Head of caudate nucleus (tissue), 42 donors: ENCODE measurements at regions not wholly inside any gene's neighbourhood (a gene's known extent, or its start where the extent isn't known, plus 50 kb on each side); places are given as distances from the start of the nearest gene placed in this dataset.
A peak's percentile ranks its signal among the peaks of the same experiment; 100 is the strongest.

ENCODE experiments used
- DNase-seq, 42 donors: peaks; one replicate each; pipeline versions ENCODE4 v3.0.0 to v3.0.0-alpha.2; 2020 to 2021; ENCODE audit warnings: mixed read lengths in 7 of 42
- intact Hi-C: fragments of 100-400 bp; cut with DNase I; formaldehyde crosslinking; loops from one replicate; pipeline ENCODE4 v1.15.0; 2022

GRCh38 chr14:28077021-28077420, 689.6 kb upstream of the FOXG1 start:
- intact Hi-C loops: no loop called here
- DNase-seq: no peak

- DNase-seq: no peak
- intact Hi-C loops: no loop called here
These were observed 683.2 kb upstream of the FOXG1 start for GRCh38 chr14:28083389-28083788.

GRCh38 chr14:28088125-28088524, 678.5 kb upstream of the FOXG1 start:
- no peak for DNase-seq
- intact Hi-C loops: no loop called here

GRCh38 chr14:28097585-28097984, 669.0 kb upstream of the FOXG1 start:
- DNase-seq: no peak
- intact Hi-C loops: no loop called here

DNA sequence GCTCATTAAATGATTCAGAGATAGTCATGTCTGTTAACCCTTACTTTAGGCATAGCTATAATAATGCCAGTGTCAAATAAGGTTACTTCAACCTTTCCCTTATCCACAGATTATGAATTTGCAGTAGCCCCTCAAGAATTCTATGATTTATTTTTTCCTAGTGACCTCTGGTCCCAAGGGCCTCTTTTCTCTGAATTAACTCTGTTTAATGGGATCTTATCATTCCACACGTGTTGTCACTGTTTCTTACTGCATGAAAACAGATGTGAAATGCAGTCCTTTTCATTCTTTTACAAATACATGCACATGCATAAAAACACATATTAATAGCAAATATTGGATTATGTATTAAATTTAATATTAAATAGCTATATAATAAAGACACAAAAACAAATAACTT, 667.7 kb upstream of the FOXG1 start:
- DNase-seq: no peak
- intact Hi-C loops: no loop called here

DNA sequence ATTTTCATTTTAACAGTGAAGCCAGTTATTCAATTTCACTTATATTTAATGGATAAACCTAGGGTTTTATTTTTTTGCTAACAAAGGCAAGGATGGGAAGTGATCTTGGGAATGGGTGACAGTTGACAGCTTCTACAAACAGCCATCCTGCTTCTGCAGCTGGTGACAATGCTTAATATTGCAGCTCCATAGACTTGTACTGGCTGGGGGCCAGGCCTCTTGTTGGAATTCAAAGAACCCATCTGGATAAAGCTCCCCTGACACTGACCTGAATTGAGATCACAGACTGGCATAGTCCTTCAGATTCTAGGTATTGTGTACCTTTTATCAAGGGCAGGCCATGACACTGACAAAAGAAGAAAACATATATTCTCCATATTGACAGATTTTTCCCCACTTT, 664.6 kb upstream of the FOXG1 start:
- intact Hi-C loops: no loop called here
- peak in 26 of 42 donors; percentile 5 to 58 (median 17) for DNase-seq

DNA sequence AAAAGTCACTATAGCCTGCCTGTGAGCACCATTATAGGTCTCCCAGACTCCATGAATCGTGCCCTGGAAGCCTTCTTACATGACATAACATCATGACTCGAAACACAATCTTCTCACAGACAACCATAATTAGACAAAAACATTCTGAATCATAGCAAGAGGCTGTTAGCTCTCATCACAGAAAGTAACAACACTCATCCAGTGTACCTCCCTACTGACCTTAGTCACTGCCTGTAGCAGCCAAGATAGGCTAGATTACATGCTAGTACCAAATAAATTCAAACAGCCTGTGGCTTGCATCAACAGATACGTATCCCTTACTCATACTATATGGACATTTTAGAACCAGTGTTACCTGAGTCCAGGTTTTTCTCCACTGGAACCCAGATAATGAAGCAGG, 663.8 kb upstream of the FOXG1 start:
- DNase-seq: no peak
- intact Hi-C loops: no loop called here

- DNase-seq: no peak
These were observed 653.3 kb upstream of the FOXG1 start for GRCh38 chr14:28113311-28113710.

DNA sequence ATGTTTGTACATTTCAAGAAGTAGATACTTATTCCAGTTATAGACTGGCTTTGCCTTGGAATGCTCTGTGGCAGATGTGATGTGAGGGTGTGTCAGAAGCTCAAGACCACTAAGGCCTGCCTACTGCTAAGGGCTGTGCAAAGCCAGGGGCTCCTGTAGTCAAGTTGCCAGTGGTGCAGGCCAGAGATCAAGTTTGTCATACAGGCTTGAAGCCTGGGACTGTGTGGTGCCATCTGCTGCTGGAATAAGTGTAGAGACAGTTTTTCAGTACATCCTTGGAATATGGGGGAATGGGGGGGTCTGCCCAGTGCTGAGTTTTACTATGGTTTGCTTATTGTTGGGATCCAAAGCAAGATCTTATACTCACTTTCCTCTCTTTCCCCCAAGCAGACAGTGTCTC, 649.9 kb upstream of the FOXG1 start:
- no peak for DNase-seq
- intact Hi-C loops: no loop called here

More at GRCh38 chr14:28113311-28113710, 653.3 kb upstream of the FOXG1 start:
- intact Hi-C loops: no loop called here

- intact Hi-C loops: no loop called here
These were observed 646.7 kb upstream of the FOXG1 start for GRCh38 chr14:28119849-28120248.

DNA sequence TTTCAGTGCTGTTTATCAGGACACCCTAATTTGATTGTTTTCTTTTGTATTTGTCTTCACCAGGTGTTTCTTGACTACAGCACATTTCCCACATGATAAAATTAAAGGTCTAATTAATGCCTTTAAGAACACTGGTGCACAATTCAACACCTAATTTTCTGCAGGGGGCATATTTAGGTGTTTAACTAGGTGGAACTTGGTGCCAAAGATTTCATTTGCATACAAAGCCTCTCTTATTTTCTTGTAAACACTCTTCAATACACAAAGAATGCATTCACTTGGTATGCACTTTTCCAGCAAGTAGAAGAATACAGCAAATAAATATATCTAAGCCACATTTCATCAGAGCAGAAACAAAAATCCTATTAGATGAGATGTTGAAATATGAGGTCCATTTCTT, 646.2 kb upstream of the FOXG1 start:
- no peak for DNase-seq
- intact Hi-C loops: no loop called here

More at GRCh38 chr14:28119849-28120248, 646.7 kb upstream of the FOXG1 start:
- no peak for DNase-seq

- intact Hi-C loops: no loop called here
- no peak for DNase-seq
These were observed 644.9 kb upstream of the FOXG1 start for GRCh38 chr14:28121512-28122297.

DNA sequence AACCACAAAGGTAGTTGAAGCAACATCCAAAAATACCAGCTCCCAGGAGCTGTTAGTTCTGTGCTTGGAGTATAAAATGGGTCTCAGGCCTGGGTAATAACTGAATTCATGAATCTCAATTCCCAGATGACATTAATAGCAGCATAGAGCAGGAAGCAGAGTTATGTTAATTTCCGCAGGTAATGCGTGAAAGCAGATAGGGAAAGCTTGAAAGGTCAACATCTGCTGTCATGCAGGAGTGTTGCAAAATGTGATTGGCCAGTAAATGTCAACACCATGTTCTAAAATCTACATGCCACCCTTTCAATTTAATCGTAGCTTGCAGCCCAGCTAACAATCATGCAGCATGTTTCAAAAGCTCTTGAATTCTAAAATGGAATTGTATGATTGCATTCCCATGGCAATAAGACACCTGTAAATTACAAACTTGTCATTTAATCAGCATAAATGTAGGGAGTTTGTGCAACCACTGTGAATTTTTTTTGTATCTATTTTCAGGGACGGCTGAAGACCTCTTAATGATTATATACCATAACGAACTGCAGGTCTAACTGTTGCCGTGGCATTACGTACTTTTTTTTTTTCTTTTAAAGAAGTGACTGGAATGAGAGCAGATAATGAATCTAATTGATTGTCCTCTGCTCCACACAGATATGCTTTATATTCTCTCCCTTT, 635.8 kb upstream of the FOXG1 start:
- DNase-seq: no peak
- intact Hi-C loops: no loop called here

- intact Hi-C loops: no loop called here
- no peak for DNase-seq
These were observed 628.2 kb upstream of the FOXG1 start for GRCh38 chr14:28138341-28138740.

- DNase-seq: no peak
- intact Hi-C loops: no loop called here
These were observed 624.9 kb upstream of the FOXG1 start for GRCh38 chr14:28141662-28142061.

DNA sequence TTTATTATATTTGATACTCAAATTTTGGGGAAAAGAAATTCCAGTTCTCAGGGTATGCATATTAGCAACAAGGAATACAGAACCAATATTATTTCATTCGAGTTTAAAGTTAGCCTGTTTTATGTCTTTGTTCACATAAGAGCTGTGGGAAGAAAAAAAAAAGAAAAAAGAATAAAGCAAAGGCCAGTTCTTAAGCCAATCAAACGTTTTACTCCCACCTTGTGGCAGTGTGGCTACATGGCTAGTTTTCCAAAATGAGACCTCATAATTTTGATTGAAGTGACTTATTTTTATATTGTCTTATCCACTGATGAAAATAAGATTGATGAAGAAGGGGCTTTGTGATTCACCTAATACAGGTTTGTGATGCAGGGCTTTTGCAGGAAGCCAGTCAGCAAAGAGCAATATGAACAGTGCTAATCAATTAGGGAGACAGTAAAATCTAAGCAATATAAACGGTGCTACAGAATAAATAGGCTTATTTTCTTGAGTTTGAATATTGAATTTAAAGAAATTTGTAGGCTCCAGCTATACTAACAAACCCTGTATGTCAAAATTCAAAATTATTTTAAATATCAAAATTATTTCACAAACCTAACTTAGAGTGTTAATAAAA, 624.1 kb upstream of the FOXG1 start:
- intact Hi-C loops: no loop called here
- DNase-seq: peak in 13 of 42 donors; percentile 10 to 58 (median 34)

DNA sequence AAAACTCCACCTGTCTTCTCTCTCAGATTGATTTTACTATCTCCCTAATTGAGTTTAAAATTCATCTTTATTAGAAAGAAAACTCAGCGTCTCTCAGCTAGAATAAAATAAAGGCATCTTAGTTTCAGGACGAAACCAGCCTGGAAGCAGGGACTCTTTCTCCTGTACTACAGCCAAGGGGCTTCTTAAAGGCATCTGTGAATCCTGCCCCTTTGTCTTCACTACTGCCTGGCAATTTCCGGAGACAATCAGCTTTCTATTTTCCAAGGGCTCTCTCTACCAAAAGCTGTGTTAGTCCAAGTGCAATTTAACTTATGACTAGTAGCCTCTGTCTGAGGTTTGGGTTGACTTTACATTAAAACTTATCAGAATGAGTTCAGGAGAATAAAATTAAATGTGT, 623.3 kb upstream of the FOXG1 start:
- DNase-seq: peak in 6 of 42 donors; percentile 9 to 35 (median 16)
- intact Hi-C loops: no loop called here

GRCh38 chr14:28151926-28152325, 614.7 kb upstream of the FOXG1 start:
- intact Hi-C loops: no loop called here
- DNase-seq: no peak

GRCh38 chr14:28152453-28153044, 614.0 kb upstream of the FOXG1 start:
- intact Hi-C loops: no loop called here
- no peak for DNase-seq

GRCh38 chr14:28157289-28157869, 609.2 kb upstream of the FOXG1 start:
- DNase-seq: no peak
- intact Hi-C loops: no loop called here
